ENCODE measurements at regions not wholly inside any gene's neighbourhood (a gene's known extent, or its start where the extent isn't known, plus 50 kb on each side); places are given as distances from the start of the nearest gene placed in this dataset.

GRCh38 chr5:39808656-39809055 is 383.9 kb upstream of the DAB2 start:
- H3K36me3 ChIP-seq (ENCODE audit: insufficient read depth, low read length) = no peaks in the 10 kb centered on the region
- ChIA-PET CTCF (ENCODE audit: partially characterized antibody) (no interaction called here), POLR2A (ENCODE audit: partially characterized antibody) (no interaction called here)
- H3K27me3 Mint-ChIP-seq = peaks cover 2 to 3% of the 10 kb centered on the region in 2 donors
- H3K4me3 Mint-ChIP-seq = no peak overlapping the region
- peaks cover 0 to 3% (median 0%) of the 10 kb centered on the region in 8 donors for H3K9me3 Mint-ChIP-seq
- H3K27ac ChIP-seq (ENCODE audit: low read depth, low read length) = no peak overlapping the region
- H3K4me3 ChIP-seq (ENCODE audit: low read length in 2 of 2) = no peak overlapping the region
- H3K27me3 ChIP-seq (ENCODE audit: insufficient read depth, low read length) = no peaks in the 10 kb centered on the region
- DNase-seq = no peak
- H3K4me1 ChIP-seq (ENCODE audit: insufficient read depth, low read length) = no peaks in the 10 kb centered on the region
- H3K9me3 ChIP-seq (ENCODE audit: control insufficient read depth in 1 of 2, low read length in 2 of 2) = no peaks in the 10 kb centered on the region
- intact Hi-C loops (cut with micrococcal nuclease) = no loop called here
- no peaks in the 10 kb centered on the region for H3K36me3 Mint-ChIP-seq
- H3K27ac Mint-ChIP-seq = no peak overlapping the region
- no peaks in the 10 kb centered on the region for H3K4me1 Mint-ChIP-seq

GRCh38 chr5:39801306-39801705 is 376.5 kb upstream of the DAB2 start:
- Histone ChIP-seq H3K4me3 (ENCODE audit: low read length in 2 of 2) (no peak overlapping the region), H3K9me3 (ENCODE audit: control insufficient read depth in 1 of 2, low read length in 2 of 2) (no peaks in the 10 kb centered on the region), H3K27me3 (ENCODE audit: insufficient read depth, low read length) (no peaks in the 10 kb centered on the region), H3K4me1 (ENCODE audit: insufficient read depth, low read length) (no peaks in the 10 kb centered on the region), H3K36me3 (ENCODE audit: insufficient read depth, low read length) (no peaks in the 10 kb centered on the region), H3K27ac (ENCODE audit: low read depth, low read length) (no peak overlapping the region)
- H3K9me3 Mint-ChIP-seq = no peaks in the 10 kb centered on the region
- H3K27me3 Mint-ChIP-seq = peaks cover 1 to 3% of the 10 kb centered on the region in 2 donors
- intact Hi-C loops (cut with micrococcal nuclease) = no loop called here
- ChIA-PET POLR2A (ENCODE audit: partially characterized antibody) (no interaction called here), CTCF (ENCODE audit: partially characterized antibody) (no interaction called here)
- DNase-seq = no peak
- no peaks in the 10 kb centered on the region for H3K4me1 Mint-ChIP-seq
- no peak overlapping the region for H3K4me3 Mint-ChIP-seq
- H3K27ac Mint-ChIP-seq = no peak overlapping the region
- no peaks in the 10 kb centered on the region for H3K36me3 Mint-ChIP-seq

GRCh38 chr5:39800042-39800601 is 375.3 kb upstream of the DAB2 start:
- Histone ChIP-seq H3K4me1 (ENCODE audit: insufficient read depth, low read length) (no peaks in the 10 kb centered on the region), H3K27ac (ENCODE audit: low read depth, low read length) (no peak overlapping the region), H3K27me3 (ENCODE audit: insufficient read depth, low read length) (no peaks in the 10 kb centered on the region), H3K9me3 (ENCODE audit: control insufficient read depth in 1 of 2, low read length in 2 of 2) (no peaks in the 10 kb centered on the region), H3K4me3 (ENCODE audit: low read length in 2 of 2) (no peak overlapping the region), H3K36me3 (ENCODE audit: insufficient read depth, low read length) (no peaks in the 10 kb centered on the region)
- ChIA-PET POLR2A (ENCODE audit: partially characterized antibody) (no interaction called here), CTCF (ENCODE audit: partially characterized antibody) (no interaction called here)
- Mint-ChIP-seq H3K27me3 (peaks cover 2 to 5% of the 10 kb centered on the region in 2 donors), H3K27ac (no peak overlapping the region), H3K36me3 (no peaks in the 10 kb centered on the region), H3K4me3 (no peak overlapping the region), H3K4me1 (no peaks in the 10 kb centered on the region), H3K9me3 (no peaks in the 10 kb centered on the region)
- no peak for DNase-seq
- intact Hi-C loops (cut with micrococcal nuclease) = no loop called here

- intact Hi-C loops (cut with micrococcal nuclease) = no loop called here
- no peaks in the 10 kb centered on the region for H3K4me1 Mint-ChIP-seq
- no peaks in the 10 kb centered on the region for H3K36me3 Mint-ChIP-seq
- ChIA-PET CTCF (ENCODE audit: partially characterized antibody) (no interaction called here), POLR2A (ENCODE audit: partially characterized antibody) (no interaction called here)
- Histone ChIP-seq H3K27me3 (ENCODE audit: insufficient read depth, low read length) (no peaks in the 10 kb centered on the region), H3K4me1 (ENCODE audit: insufficient read depth, low read length) (no peaks in the 10 kb centered on the region), H3K27ac (ENCODE audit: low read depth, low read length) (no peak overlapping the region), H3K9me3 (ENCODE audit: control insufficient read depth in 1 of 2, low read length in 2 of 2) (no peaks in the 10 kb centered on the region), H3K36me3 (ENCODE audit: insufficient read depth, low read length) (no peaks in the 10 kb centered on the region), H3K4me3 (ENCODE audit: low read length in 2 of 2) (no peak overlapping the region)
- no peaks in the 10 kb centered on the region for H3K9me3 Mint-ChIP-seq
- no peak for DNase-seq
- H3K27me3 Mint-ChIP-seq = peaks cover 4 to 5% of the 10 kb centered on the region in 2 donors
- H3K4me3 Mint-ChIP-seq = no peak overlapping the region
- H3K27ac Mint-ChIP-seq = no peak overlapping the region
These were observed 374.5 kb upstream of the DAB2 start for GRCh38 chr5:39799242-39799641.

GRCh38 chr5:39794513-39795210 is 369.9 kb upstream of the DAB2 start:
- CTCF ChIA-PET (ENCODE audit: partially characterized antibody) = no interaction called here

GRCh38 chr5:39785410-39785809 is 360.6 kb upstream of the DAB2 start:
- Histone ChIP-seq H3K4me1 (ENCODE audit: insufficient read depth, low read length) (no peaks in the 10 kb centered on the region), H3K27ac (ENCODE audit: low read depth, low read length) (no peak overlapping the region), H3K27me3 (ENCODE audit: insufficient read depth, low read length) (no peaks in the 10 kb centered on the region), H3K9me3 (ENCODE audit: control insufficient read depth in 1 of 2, low read length in 2 of 2) (no peaks in the 10 kb centered on the region), H3K4me3 (ENCODE audit: low read length in 2 of 2) (no peak overlapping the region), H3K36me3 (ENCODE audit: insufficient read depth, low read length) (no peaks in the 10 kb centered on the region)
- no peaks in the 10 kb centered on the region for H3K36me3 Mint-ChIP-seq
- POLR2A ChIA-PET (ENCODE audit: partially characterized antibody) = no interaction called here
- intact Hi-C loops (cut with micrococcal nuclease) = no loop called here
- H3K9me3 Mint-ChIP-seq = peaks cover 0 to 11% (median 5%) of the 10 kb centered on the region in 8 donors
- H3K4me3 Mint-ChIP-seq = no peak overlapping the region
- H3K27me3 Mint-ChIP-seq = peaks cover 0 to 4% of the 10 kb centered on the region in 2 donors
- H3K4me1 Mint-ChIP-seq = no peaks in the 10 kb centered on the region
- no peak overlapping the region for H3K27ac Mint-ChIP-seq
- DNase-seq = no peak
- CTCF ChIA-PET (ENCODE audit: partially characterized antibody) = no interaction called here

More at GRCh38 chr5:39794513-39795210, 369.9 kb upstream of the DAB2 start:
- Histone ChIP-seq H3K27me3 (ENCODE audit: insufficient read depth, low read length) (no peaks in the 10 kb centered on the region), H3K4me3 (ENCODE audit: low read length in 2 of 2) (no peak overlapping the region), H3K9me3 (ENCODE audit: control insufficient read depth in 1 of 2, low read length in 2 of 2) (no peaks in the 10 kb centered on the region), H3K36me3 (ENCODE audit: insufficient read depth, low read length) (no peaks in the 10 kb centered on the region), H3K27ac (ENCODE audit: low read depth, low read length) (no peak overlapping the region), H3K4me1 (ENCODE audit: insufficient read depth, low read length) (no peaks in the 10 kb centered on the region)
- Mint-ChIP-seq H3K27me3 (peaks cover 3 to 5% of the 10 kb centered on the region in 2 donors), H3K4me3 (no peak overlapping the region), H3K4me1 (no peaks in the 10 kb centered on the region), H3K36me3 (no peaks in the 10 kb centered on the region), H3K9me3 (peaks cover 0 to 4% (median 0%) of the 10 kb centered on the region in 8 donors), H3K27ac (no peak overlapping the region)
- POLR2A ChIA-PET (ENCODE audit: partially characterized antibody) = no interaction called here
- intact Hi-C loops (cut with micrococcal nuclease) = no loop called here
- DNase-seq = no peak

- no peaks in the 10 kb centered on the region for H3K36me3 Mint-ChIP-seq
- H3K4me1 Mint-ChIP-seq = no peaks in the 10 kb centered on the region
- Histone ChIP-seq H3K4me1 (ENCODE audit: insufficient read depth, low read length) (no peaks in the 10 kb centered on the region), H3K27ac (ENCODE audit: low read depth, low read length) (no peak overlapping the region), H3K9me3 (ENCODE audit: control insufficient read depth in 1 of 2, low read length in 2 of 2) (no peaks in the 10 kb centered on the region), H3K27me3 (ENCODE audit: insufficient read depth, low read length) (no peaks in the 10 kb centered on the region), H3K36me3 (ENCODE audit: insufficient read depth, low read length) (no peaks in the 10 kb centered on the region), H3K4me3 (ENCODE audit: low read length in 2 of 2) (no peak overlapping the region)
- CTCF ChIA-PET (ENCODE audit: partially characterized antibody) = no interaction called here
- POLR2A ChIA-PET (ENCODE audit: partially characterized antibody) = no interaction called here
- no peak overlapping the region for H3K4me3 Mint-ChIP-seq
- DNase-seq = no peak
- H3K27me3 Mint-ChIP-seq = peaks cover 0 to 6% of the 10 kb centered on the region in 2 donors
- H3K27ac Mint-ChIP-seq = no peak overlapping the region
- peaks cover 0 to 11% (median 5%) of the 10 kb centered on the region in 8 donors for H3K9me3 Mint-ChIP-seq
- intact Hi-C loops (cut with micrococcal nuclease) = no loop called here
These were observed 359.1 kb upstream of the DAB2 start for GRCh38 chr5:39783756-39784421.
